ENCODE measurements at regions not wholly inside any gene's neighbourhood (a gene's known extent, or its start where the extent isn't known, plus 50 kb on each side); places are given as distances from the start of the nearest gene placed in this dataset.
"Not testable (repeated sequence)": the region's sequence is repeated elsewhere in the genome, so short reads cannot be mapped to it uniquely, and the experiment has no call there.

DNA sequence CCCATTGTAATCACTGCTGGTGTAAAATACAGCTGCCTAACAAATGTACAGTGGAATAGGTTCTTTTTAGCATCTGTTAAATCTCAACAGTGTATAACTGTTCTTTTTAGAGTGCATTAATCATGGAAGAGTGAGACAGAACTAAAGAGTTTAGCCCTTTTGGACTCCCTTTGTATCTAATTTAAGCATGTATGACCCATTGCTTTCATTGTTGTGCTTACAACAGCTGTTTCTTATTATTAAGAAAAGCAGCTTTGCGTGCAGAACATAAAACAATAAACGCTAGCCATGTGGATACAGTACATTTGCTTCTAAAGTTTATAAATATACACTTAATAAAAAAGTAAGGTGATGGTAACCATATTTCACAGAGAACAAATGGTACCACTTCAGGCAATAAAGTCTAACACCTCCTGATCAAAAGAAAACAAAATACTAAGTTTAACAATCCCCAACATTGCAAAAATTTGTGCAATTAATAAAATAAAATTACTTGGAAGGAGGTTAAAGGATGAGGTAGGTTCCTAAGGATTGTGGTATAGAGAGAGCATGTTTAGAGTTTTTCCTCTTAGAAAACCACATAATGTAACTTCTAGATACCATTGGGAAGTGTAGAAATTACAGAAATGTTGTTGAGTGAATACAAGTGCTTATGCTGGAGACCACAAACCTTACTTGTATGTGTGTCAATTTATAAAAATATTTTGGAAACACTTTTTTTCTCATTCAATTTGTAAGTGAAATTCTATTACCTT, 448.7 kb downstream of the SLC6A15 start:
- WGBS, 2 donors (ENCODE audit: low coverage in 1 of 2) = 42 to 55% methylated on average over 2 of the region's 2 CpGs
- in situ Hi-C loops (cut with MboI; ENCODE audit: low pct_ligation_motif_present in 1 of 4, low pct_unique_long_range_greater_than_20kb in 1 of 4, low sequenced_read_pairs in 3 of 4) = no loop called here

DNA sequence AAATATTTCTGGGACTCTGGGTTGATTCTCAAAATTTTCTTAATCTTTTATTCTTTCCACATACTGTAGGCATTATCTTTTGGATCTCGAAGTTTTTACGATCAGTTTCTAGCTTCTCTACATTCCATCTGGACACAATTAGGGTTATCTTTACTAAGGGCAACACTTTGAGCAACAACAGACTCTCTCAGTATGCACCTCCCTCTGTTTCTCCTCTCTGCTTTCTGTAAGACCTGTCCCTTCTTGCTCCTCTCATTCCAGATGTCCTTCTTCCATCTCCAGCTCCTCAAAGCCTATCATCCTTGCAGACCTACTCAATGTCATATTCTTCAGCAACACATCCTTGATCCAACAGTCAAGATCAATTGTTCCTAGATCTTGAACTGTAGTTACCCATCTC, 457.0 kb downstream of the SLC6A15 start:
- no peaks in the 10 kb centered on the region for H3K9me3 ChIP-seq
- H3K36me3 ChIP-seq = no peaks in the 10 kb centered on the region
- in situ Hi-C loops (cut with MboI; ENCODE audit: low pct_ligation_motif_present in 1 of 4, low pct_unique_long_range_greater_than_20kb in 1 of 4, low sequenced_read_pairs in 3 of 4) = no loop called here
- intact Hi-C loops (cut with DNase I; ENCODE audit: low total_unique reads) = no loop called here
- WGBS, 2 donors (ENCODE audit: low coverage in 1 of 2) = 67 to 68% methylated on average over 2 of the region's 2 CpGs
- no peaks in the 10 kb centered on the region for H3K27me3 ChIP-seq
- no peaks in the 10 kb centered on the region for H3K4me1 ChIP-seq
- H3K27ac ChIP-seq = no peak overlapping the region
- no peak for DNase-seq
- H3K4me3 ChIP-seq = no peak overlapping the region
- TF ChIP-seq POLR2AphosphoS5 (IDR thresholded peaks at IDR 0.05) = no peak
- no peak for TF ChIP-seq POLR2A (IDR thresholded peaks at IDR 0.05)
- TF ChIP-seq, protein P1, sequence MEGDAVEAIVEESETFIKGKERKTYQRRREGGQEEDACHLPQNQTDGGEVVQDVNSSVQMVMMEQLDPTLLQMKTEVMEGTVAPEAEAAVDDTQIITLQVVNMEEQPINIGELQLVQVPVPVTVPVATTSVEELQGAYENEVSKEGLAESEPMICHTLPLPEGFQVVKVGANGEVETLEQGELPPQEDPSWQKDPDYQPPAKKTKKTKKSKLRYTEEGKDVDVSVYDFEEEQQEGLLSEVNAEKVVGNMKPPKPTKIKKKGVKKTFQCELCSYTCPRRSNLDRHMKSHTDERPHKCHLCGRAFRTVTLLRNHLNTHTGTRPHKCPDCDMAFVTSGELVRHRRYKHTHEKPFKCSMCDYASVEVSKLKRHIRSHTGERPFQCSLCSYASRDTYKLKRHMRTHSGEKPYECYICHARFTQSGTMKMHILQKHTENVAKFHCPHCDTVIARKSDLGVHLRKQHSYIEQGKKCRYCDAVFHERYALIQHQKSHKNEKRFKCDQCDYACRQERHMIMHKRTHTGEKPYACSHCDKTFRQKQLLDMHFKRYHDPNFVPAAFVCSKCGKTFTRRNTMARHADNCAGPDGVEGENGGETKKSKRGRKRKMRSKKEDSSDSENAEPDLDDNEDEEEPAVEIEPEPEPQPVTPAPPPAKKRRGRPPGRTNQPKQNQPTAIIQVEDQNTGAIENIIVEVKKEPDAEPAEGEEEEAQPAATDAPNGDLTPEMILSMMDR (IDR thresholded peaks at IDR 0.05) = no peak
- no peak for TF ChIP-seq EP300 (IDR thresholded peaks at IDR 0.05; ENCODE audit: low read depth)

More for the DNA sequence above, 448.7 kb downstream of the SLC6A15 start:
- Histone ChIP-seq H3K4me1 (no peaks in the 10 kb centered on the region), H3K36me3 (no peaks in the 10 kb centered on the region), H3K27me3 (no peaks in the 10 kb centered on the region), H3K27ac (no peak overlapping the region), H3K9me3 (no peaks in the 10 kb centered on the region), H3K4me3 (no peak overlapping the region)
- intact Hi-C loops (cut with DNase I; ENCODE audit: low total_unique reads) = no loop called here
- TF ChIP-seq POLR2AphosphoS5 (IDR thresholded peaks at IDR 0.05) = no peak
- TF ChIP-seq, protein P1 (IDR thresholded peaks at IDR 0.05) = no peak
- TF ChIP-seq EP300 (IDR thresholded peaks at IDR 0.05; ENCODE audit: low read depth) = no peak
- no peak for DNase-seq

DNA sequence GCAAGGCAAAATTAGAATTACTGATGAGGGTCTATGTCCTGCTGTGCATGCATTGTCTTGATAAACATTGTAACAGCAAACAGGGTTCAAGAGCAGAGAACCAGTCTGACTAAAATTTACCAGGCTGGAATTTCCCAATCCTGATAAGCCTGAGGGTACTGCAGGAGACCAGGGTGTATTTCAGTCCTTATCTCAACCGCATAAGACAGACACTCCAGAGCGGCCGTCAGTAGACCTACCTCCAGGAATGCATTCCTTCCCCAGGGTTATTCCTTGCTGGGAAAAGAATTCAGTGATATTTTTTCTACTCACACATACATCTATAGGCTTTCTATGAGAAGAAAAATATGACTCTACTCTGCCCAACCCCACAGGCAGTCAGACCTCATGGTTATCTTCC, 466.1 kb downstream of the SLC6A15 start:
- in situ Hi-C loops (cut with MboI; ENCODE audit: low pct_ligation_motif_present in 1 of 4, low pct_unique_long_range_greater_than_20kb in 1 of 4, low sequenced_read_pairs in 3 of 4); DNase-seq; H3K4me3 ChIP-seq; H3K9me3 ChIP-seq; H3K4me1 ChIP-seq; H3K36me3 ChIP-seq; intact Hi-C loops (cut with DNase I; ENCODE audit: low total_unique reads); H3K27ac ChIP-seq; H3K27me3 ChIP-seq: not testable (repeated sequence)
- WGBS, 2 donors (ENCODE audit: low coverage in 1 of 2) = 98 to 100% methylated on average over 2 to 3 of the region's 3 CpGs

DNA sequence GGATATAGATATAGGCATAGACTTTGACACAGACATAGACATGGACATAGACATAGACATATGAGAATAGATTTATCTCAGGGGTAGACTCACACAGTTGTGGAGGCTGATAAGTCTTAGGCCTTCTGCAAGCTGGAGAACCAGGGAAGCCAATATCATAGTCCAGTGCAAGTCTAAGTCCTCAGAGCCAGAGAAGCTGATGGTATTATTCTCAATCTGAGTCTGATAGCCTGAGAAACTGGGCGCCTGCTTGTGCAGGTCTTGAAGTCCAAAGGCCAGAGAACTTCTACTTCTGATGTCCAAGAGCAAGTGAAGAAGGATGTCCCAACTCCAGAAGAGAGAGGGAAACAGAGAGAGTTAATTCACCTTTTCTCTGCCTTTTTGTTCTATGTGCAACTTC, 476.5 kb downstream of the SLC6A15 start:
- Histone ChIP-seq H3K27ac (no peak overlapping the region), H3K27me3 (no peaks in the 10 kb centered on the region)
- WGBS, 2 donors (ENCODE audit: low coverage in 1 of 2) = 0 to 70% methylated on average over 1 of the region's 1 CpG

More for the DNA sequence above, 476.5 kb downstream of the SLC6A15 start:
- in situ Hi-C loops (cut with MboI; ENCODE audit: low pct_ligation_motif_present in 1 of 4, low pct_unique_long_range_greater_than_20kb in 1 of 4, low sequenced_read_pairs in 3 of 4) = no loop called here
- H3K4me1 ChIP-seq = no peaks in the 10 kb centered on the region
- DNase-seq = no peak
- no peak overlapping the region for H3K4me3 ChIP-seq
- no peaks in the 10 kb centered on the region for H3K9me3 ChIP-seq
- no peak for TF ChIP-seq EP300 (IDR thresholded peaks at IDR 0.05; ENCODE audit: low read depth)
- no peak for TF ChIP-seq POLR2AphosphoS5 (IDR thresholded peaks at IDR 0.05)
- no peak for TF ChIP-seq POLR2A (IDR thresholded peaks at IDR 0.05)
- TF ChIP-seq, protein P1 (IDR thresholded peaks at IDR 0.05) = no peak
- intact Hi-C loops (cut with DNase I; ENCODE audit: low total_unique reads) = no loop called here
- H3K36me3 ChIP-seq = no peaks in the 10 kb centered on the region
